GM21526 (cell line): ENCODE measurements at regions not wholly inside any gene's neighbourhood (a gene's known extent, or its start where the extent isn't known, plus 50 kb on each side); places are given as distances from the start of the nearest gene placed in this dataset.
A peak's percentile ranks its signal among the peaks of the same experiment; 100 is the strongest.

Experiments
- ATAC-seq: cut with Tn5 transposase; IDR thresholded peaks from one replicate; pipeline ENCODE4 v1.9.1; 2021; ENCODE audit warnings: moderate library complexity; ENCODE audit not compliant: unreplicated experiment, low FRiP score

DNA sequence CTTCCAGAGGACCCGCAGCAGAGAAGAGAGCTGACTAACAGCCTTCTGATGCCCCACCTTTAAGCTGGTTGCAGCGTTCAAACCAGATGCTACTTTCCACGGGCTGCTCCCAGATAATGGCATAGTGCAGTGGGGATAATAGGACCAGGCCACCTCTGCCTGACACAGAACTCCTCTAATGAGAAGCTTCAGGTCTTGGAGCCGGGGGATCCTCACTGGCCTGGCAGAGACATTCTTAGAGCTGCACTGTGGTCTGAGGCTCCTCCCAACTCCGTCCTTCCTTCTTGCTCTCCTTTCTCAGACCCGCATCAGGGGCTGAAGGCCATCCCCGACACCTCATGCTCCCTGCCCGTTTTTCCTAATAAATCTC, 206.6 kb upstream of the MARCKS start:
- no peak for ATAC-seq

DNA sequence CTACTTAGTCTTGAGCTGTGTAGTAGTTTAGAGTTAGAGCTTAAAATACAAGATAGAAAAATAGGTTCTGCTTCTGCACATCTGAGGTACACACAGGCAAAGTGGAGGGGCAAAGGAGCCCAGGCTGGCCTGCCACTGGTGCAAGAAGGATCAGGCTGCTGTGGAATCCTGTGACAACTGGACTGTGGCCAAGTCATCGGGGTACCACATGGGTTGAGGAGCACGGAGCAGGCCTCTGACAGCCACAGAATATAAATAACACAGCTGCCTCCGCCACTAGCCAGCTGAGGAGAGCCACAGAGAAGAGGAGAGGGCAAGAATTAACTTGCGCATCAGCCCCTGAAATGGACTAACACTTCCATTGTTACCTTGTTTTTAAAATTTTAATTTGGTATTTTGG, 206.0 kb upstream of the MARCKS start:
- ATAC-seq, result no peak

DNA sequence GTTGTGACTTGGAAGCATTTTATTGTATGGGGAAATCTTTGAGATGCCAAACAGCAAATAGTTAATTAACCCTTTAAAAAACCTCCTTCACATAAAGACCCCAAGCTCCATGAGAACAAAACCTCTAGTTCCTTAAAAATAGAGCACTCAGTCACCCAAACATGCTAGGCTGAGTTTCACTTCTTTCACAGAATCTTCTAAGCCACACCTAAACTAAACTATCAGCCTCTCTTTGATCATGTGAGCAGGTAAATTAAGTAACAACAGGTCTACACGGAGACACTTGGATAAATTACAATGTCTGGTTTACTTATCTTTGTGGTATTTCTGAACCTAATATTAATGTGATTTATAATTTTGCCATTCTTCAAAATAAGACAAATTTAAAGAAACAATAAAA, 205.2 kb upstream of the MARCKS start:
- ATAC-seq, result no peak

DNA sequence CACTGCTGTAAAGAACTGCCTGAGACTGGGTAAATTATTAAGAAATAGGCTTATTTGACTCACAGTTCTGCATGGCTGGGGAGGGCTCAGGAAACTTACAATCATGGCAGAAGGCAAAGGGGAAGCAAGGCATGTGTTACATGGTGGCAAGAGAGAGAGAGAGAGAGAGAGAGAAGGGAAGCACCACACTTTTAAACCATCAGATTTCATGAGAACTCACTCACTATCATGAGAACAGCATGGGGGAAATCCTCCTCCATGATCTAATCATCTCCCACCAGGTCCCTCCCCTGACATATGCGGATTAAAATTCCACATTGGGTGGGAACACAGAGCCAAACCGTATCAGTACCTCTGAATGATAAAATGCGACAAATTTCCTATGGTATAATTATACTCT, 203.9 kb upstream of the MARCKS start:
- no peak for ATAC-seq

DNA sequence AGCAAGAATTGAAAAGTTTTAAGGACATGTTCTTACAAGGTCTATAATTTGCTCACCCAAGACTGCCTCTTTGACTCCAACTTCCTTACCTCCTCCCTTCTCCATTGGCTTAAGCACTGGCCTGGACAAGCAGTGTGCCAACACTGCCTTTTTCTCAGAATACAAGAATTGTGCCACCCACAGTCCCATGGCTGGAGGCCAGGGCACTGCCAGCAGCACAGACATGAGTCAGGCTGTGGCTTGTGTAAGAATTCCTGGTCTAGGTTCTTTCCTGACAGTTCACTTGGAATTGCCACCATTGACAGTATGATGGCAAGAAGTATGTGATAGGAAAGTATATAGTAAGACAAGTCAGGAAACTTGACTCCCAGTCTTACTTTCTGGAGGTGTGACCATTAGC, 202.7 kb upstream of the MARCKS start:
- ATAC-seq, result no peak

DNA sequence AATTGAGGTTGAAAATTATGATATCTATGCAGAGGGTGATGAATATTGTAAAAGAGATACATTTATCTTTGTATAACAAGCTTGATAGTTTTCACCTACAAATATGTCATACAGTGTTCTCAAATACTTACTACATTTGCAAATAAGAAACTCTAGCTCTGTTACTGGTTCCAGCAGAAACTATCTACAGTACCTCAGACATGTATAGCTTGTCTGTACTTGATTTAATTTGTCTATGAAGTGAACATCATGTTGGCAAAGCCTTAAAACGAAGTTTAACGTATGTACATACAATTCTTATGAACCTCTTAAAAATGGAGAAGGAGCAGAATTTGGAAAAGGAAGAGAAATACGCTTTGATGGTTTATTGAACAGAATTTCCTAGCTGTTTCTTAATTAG, 201.4 kb upstream of the MARCKS start:
- no peak for ATAC-seq

DNA sequence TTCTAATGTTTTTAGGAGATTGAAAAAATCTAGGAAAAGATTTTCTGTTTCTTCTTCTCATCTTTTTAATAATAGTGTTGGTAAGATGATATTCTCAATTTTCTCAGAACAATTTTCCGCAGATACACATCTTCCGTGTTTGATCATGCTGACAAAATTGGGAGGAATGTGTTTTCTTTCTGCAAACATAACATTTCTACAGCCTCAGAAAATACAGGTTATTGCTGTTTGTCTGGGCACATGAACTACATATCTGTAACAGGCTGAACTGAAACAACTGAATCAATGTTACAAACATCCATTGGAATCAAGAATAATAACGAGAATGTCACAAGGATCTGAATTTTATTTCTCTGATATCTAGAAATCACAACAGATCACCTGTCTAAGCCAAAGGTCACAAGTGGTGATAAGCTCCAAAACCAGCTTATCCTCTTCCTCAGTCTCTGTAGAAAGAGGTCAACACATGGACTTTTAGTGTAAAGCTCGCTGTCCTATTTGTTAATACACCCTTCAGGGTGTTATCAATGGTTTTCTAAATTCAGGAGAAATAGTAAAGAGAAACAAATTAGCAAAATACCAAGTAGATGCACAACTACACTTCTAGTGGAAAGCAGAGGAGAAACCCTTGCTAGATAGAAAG, 197.3 kb upstream of the MARCKS start:
- no peak for ATAC-seq

DNA sequence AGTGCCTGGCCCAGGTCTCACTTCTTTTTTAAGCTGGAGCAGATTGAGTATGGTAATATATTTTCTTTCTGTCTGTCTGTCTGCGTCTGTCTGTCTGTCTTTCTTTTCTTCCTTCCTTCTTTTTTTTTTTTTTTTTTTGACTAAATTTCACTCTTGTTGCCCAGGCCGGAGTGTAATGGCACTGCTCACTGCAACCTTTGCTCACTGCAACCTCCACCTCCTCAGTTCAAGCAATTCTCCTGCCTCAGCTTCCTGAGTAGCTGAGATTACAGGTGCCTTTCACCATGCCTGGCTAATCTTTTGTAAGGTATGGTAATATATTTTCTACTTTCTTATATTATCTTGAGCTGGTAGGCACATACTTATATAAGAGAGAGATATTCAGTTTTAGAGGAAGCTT, 196.3 kb upstream of the MARCKS start:
- ATAC-seq, result no peak

DNA sequence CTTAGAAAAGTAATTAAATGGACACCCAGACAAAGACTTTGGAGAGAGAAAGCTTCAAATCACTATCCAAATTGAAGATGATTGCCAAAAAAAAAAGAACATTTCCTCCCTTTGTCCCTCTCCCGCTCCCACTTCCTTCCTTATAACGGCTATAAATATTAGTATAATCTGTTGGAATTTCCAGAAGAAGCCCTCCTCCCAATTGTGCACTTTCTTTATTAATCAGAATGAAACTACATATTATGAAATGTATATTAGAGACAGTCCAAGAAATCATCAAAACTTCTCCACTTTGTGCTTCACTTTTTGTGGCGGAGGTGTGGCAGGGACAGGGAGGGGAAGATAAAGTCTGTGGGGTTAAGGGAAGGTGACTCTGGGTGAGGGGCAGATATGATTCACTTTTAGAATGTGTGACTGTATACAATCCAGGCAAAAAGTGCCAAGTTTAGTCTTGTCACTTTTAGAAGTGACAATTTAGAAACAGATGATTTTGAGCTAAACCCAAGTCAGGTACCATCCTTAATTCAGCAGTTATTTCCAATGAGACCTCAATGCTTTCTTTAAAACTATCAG, 195.0 kb upstream of the MARCKS start:
- peak; percentile 3 for ATAC-seq

DNA sequence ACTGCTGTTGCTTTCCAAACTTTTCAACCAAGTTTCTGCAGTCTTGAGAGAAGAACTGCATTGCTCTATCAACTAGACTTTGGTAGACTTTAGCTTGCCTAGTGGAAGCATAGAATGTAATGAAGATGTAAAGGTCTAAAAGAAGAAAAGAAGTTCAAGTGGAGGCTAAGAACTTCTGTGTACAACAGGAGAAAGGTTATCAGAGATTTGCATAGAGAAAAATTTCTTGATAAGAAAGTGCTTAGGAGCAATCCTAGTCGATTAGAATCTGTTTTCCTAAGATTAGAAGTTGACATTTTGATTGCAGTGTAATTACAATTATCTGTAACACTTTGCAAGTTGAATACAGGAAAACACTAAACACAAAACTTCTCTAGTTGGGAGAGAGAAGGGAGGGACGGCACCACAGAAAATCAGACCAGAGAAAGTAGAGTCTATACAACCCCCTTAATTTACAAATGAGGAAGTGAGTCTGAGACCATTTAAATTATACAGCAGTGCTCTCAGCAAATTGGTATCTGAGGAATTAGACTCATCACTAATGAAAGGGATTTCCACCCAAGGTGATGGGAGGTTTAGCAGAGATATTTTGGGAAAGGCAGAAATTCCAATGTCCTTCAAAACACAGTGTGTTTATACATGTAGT, 194.3 kb upstream of the MARCKS start:
- ATAC-seq, result peak; percentile 73

DNA sequence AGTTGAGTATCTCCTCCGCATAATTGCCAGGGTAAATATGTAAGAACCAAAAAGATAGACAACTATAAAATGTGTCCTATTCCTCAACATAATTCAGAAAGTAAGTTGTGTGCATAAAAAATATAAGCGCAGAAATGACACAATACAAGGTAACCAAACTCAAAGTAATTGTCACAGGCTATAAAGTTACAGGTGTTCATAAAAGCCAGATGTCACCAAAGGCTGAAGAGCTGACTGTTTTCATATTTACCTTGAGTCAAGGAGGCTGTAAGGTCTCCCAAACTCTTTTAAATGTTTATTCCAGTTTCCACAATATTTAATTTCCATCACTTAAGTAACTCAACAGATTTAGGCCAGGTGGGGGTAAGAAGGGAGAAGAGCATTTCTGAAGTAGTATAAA, 192.2 kb upstream of the MARCKS start:
- ATAC-seq, result no peak

DNA sequence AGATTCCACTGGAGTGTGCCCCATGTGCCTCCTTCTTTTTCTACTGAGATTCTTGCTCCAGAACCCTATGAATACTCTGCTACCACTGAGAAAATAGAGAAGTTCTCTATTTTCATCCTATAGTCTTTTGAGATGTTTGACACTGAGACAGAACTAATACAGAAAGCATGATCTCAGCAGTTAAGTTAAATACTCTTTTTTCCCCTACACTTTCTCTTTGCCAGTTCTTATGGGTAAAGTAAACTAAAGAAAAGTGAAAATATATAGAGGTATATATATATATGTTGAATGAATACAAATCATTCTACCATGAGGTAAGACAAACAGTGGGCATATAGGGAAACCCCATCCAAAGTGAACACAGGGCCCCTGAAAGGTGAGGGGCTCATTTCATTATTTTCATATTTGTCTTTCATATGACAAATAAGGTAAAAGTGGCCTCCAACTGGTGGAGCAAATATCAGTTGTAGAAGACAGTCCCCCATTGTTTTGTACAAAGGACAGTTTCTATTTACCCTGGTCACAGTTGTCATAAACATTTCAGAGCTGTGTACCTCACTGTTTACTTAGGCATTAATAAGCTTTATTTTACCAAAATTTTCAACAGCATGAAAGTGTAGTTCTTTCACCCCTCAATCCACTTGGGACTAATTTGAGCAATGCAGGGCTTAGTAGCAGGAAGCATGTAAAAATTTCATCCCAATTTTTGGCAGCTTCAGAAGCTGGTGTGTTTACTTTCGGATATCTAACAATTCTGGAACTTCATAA, 188.3 kb upstream of the MARCKS start:
- no peak for ATAC-seq

DNA sequence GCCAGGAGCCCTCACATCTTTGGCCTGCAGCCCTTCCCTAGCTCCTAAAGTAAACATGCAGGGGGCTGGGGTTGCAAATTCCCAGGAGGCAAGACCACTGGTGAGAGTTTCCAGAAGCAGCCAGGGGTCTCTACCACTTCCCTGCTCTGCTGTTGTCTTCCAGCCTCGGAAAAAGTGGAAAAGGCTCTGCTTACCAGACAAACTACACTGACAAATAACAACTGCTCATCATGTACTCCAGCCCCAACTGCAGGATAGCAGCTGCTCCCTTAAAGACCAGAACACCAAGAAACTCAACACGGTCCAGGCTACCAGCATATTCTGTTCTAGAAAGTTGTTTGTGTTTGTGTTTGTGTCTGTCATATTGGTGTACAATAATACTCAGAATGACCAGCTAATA, 187.5 kb upstream of the MARCKS start:
- no peak for ATAC-seq

DNA sequence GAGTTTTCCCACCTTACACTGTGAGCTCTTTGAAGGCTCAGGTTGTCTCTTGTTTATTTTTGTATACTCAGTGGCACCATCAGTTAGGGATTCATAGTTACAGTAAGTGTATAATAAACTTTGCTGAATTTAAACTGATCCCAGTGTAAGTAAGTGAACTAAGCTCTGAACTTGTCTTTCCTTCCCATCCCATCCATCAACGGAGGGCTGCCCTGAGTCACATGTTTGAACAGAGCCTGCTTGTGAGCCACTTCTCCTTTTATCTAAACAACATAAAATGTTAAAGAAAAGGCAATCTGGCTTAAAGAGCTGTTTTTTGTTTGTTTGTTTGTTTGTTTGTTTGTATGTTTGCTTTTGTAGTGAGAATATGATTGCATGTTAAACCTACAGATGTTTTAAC, 185.7 kb upstream of the MARCKS start:
- ATAC-seq, result no peak

DNA sequence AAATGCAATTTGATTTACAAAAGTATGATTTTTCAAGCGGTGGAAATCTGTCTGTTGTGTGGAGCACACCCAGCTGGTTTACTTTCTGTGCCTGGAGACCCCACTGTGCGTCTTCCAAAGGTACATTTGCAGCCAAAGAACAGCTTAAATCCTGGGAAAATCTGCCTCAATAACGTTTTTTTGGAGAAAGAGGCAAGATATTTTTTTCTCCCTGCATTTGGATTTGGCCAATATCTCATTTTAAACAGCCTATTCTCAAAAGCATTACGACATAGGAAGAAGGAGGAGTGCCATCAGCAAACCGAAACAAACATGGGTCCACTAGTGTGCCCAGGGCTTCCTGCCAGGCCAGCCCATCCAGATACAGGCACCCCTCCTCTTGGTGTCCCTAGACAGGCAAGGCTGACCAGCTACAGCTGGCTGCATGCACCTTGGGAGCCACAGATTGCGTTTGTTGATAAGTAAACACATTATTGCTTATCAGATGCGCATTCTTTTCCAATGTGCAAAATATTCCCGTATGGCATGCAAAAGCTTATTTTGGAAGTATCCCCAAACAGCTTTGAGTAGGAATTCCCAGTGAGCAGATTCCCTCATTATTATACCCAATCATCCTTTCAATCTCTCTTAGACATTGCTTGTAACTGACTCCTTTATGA, 184.5 kb upstream of the MARCKS start:
- ATAC-seq, result no peak

DNA sequence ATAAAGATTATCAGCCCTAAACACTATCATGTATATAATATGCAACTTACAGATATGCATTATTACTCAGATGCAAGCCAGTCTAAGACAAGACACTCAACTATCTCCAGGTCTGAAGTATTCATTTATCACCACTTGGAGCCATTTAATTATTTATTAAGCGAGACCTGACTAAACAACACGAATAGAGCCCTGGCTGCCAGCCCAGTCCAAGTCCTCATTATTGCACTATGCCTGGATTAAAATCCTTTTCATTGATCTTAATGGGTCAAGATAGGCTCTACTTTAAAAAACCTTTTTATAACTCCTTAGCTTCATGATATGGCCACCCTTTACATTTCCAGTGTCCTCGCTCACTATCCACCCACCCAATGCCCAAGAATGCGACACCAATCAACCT, 183.1 kb upstream of the MARCKS start:
- ATAC-seq, result no peak

DNA sequence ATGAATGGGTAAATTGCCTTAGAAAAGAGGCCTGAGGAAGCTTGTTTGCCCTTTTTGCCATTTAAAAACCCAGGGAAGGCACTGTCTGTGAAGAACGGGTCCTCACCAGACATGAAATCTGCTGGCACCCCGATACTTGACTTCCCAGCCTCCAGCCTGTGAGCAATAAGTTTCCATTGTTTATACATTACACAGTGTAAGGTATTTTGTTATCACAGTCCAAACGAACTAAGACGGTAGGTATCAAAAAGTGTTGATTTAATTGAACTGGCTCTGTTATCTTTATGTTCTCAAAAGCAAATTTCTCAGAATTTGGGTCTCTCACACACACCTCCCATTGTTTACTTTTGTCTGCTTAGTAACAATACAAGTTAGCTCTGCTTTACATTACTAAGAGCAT, 181.1 kb upstream of the MARCKS start:
- no peak for ATAC-seq

DNA sequence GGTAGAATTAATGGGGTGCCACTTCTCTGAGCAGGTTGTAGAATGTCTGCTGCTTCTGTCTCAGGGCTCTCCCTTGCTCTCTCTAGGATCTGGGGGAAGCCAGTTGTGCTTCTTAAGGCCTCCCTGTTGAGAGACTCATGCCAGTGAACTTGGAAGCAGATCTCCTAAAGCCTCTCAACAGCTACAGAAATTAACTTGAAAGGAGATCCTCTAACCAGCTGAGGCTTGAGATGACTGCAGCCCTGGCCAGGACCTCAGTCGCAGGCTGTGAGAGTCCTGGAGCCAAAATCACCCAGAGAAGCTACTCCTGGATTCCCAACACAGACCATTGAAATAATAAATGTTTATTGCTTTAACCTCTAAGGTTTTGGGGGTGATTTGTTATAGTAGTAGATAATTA, 180.2 kb upstream of the MARCKS start:
- no peak for ATAC-seq

DNA sequence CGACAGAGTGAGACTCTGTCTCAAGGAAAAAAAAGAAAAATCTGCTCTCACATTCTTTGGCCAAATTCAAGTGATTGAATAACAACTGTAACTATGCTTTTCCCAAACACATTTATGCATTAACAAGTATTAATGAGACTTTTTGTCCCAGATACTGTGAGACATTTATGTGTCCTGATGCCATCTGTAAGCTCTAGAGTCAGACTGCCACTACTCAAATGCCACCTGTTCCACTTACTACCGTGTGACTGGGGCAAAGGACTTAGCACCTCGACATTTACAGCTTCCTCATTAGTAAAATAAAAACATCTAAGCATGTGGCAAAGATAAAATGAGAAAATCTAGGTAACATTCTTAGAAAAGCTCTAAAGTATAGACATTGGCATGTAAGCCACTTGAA, 178.1 kb upstream of the MARCKS start:
- no peak for ATAC-seq

DNA sequence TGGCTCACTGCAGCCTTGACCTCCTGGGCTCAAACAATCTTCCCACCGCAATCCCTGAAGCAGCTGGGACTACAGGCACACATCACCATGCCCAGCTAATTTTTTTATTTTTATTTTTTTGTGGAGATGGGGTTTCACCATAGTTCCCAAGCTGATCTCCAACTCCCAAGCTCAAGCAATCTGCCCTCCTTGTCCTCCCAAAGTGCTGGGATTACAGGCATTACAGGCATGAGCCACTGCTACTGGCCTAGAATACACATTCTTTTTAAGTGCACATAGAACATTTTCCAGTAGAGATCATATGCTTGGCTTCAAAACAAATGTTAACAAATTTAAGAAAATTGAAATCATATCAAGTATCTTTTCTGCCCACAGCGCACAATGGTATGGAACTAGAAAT, 176.8 kb upstream of the MARCKS start:
- ATAC-seq, result no peak

DNA sequence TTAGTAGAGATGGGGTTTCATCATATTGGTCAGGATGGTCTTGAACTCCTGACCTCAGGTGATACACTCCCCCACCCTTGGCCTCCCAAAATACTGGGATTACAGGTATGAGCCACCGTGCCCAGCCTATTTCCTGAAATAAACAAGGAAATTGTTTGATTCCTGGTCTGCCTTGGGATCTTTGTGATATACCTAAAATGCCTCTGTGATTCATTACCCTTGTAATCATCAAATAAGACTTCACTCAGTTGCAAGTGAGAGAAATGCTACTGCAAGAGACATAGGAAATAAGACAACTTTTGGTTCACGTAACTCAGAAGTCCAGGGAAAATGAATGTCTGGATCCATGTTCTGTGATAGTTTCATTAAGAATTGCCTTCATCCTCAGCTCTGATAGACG, 173.2 kb upstream of the MARCKS start:
- no peak for ATAC-seq
